H9 (cell line): ENCODE measurements at regions not wholly inside any gene's neighbourhood (a gene's known extent, or its start where the extent isn't known, plus 50 kb on each side); places are given as distances from the start of the nearest gene placed in this dataset.

Experiments
- DNase-seq: peaks from one replicate; pipeline ENCODE4 v3.0.0-alpha.2; 2017
- H2AFZ ChIP-seq: one replicate; pipeline ENCODE4 v1.6.1; 2013; ENCODE audit warnings: mild to moderate bottlenecking, low read length, control low read depth, moderate library complexity
- H2AK5ac ChIP-seq: 2 replicates; pipeline ENCODE4 v1.6.1; 2013; ENCODE audit warnings: low read length, control low read depth, mixed read lengths; ENCODE audit not compliant: insufficient read length
- H2BK120ac ChIP-seq: one replicate; pipeline ENCODE4 v1.6.1; 2013; ENCODE audit warnings: low read depth, mild to moderate bottlenecking, low read length, control low read depth, inconsistent platforms; ENCODE audit not compliant: poor library complexity, severe bottlenecking
- H2BK12ac ChIP-seq: 2 replicates; pipeline ENCODE4 v1.6.1; 2013; ENCODE audit warnings: low read length, control low read depth, mixed read lengths, low read depth; ENCODE audit not compliant: insufficient read length
- H2BK15ac ChIP-seq: 2 replicates; pipeline ENCODE4 v1.6.1; 2013; ENCODE audit warnings: low read depth, low read length, control low read depth
- H2BK20ac ChIP-seq: one replicate; pipeline ENCODE4 v1.6.1; 2013; ENCODE audit warnings: low read depth, mild to moderate bottlenecking, low read length, control low read depth, inconsistent platforms; ENCODE audit not compliant: poor library complexity, severe bottlenecking
- H2BK5ac ChIP-seq: 2 replicates; pipeline ENCODE4 v1.6.1; 2013; ENCODE audit warnings: low read length, control low read depth, mixed read lengths; ENCODE audit not compliant: insufficient read length
- H3K14ac ChIP-seq: 2 replicates; pipeline ENCODE4 v1.6.1; 2013; ENCODE audit warnings: low read length, control low read depth; ENCODE audit not compliant: insufficient read depth
- H3K18ac ChIP-seq: 2 replicates; pipeline ENCODE4 v1.6.1; 2013; ENCODE audit warnings: low read depth, mild to moderate bottlenecking, mixed read lengths, low read length, control low read depth; ENCODE audit not compliant: insufficient read length
- H3K23ac ChIP-seq: 2 replicates; pipeline ENCODE4 v1.6.1; 2013; ENCODE audit warnings: low read length, control low read depth, mixed read lengths, low read depth; ENCODE audit not compliant: insufficient read length
- H3K23me2 ChIP-seq: 2 replicates; pipeline ENCODE4 v1.6.1; 2013; ENCODE audit warnings: low read depth, mild to moderate bottlenecking, mixed read lengths, low read length, control low read depth; ENCODE audit not compliant: insufficient read length, poor library complexity, severe bottlenecking
- H3K27ac ChIP-seq: 2 replicates; pipeline ENCODE4 v1.5.1; 2013; ENCODE audit warnings: low read length, control low read depth, mixed read lengths, low read depth; ENCODE audit not compliant: insufficient read length
- H3K27me3 ChIP-seq: 2 replicates; pipeline ENCODE4 v1.6.1; 2013; ENCODE audit warnings: low read length, control low read depth, inconsistent platforms; ENCODE audit not compliant: insufficient read depth
- H3K4ac ChIP-seq: 2 replicates; pipeline ENCODE4 v1.6.1; 2013; ENCODE audit warnings: low read depth, mild to moderate bottlenecking, control low read depth, inconsistent platforms, low read length, moderate library complexity
- H3K4me1 ChIP-seq: 2 replicates; pipeline ENCODE4 v1.6.1; 2013; ENCODE audit warnings: low read length, control low read depth, inconsistent platforms; ENCODE audit not compliant: insufficient read depth
- H3K4me2 ChIP-seq: 2 replicates; pipeline ENCODE4 v1.6.1; 2013; ENCODE audit warnings: low read length, control low read depth, mixed read lengths; ENCODE audit not compliant: insufficient read length, insufficient read depth
- H3K56ac ChIP-seq: 2 replicates; pipeline ENCODE4 v1.6.1; 2013; ENCODE audit warnings: low read depth, mild to moderate bottlenecking, mixed read lengths, low read length, control low read depth; ENCODE audit not compliant: insufficient read length
- H3K79me1 ChIP-seq: 2 replicates; pipeline ENCODE4 v1.6.1; 2013; ENCODE audit warnings: low read depth, mild to moderate bottlenecking, moderate library complexity, low read length, control low read depth, inconsistent platforms; ENCODE audit not compliant: insufficient read depth, poor library complexity, severe bottlenecking
- H3K79me2 ChIP-seq: 2 replicates; pipeline ENCODE4 v1.6.1; 2013; ENCODE audit warnings: low read length, control low read depth, inconsistent platforms; ENCODE audit not compliant: insufficient read depth
- H3K9ac ChIP-seq: 2 replicates; pipeline ENCODE4 v1.6.1; 2013; ENCODE audit warnings: low read length, control low read depth, mixed read lengths; ENCODE audit not compliant: insufficient read length; ENCODE audit errors: extremely low read depth
- H3K9me3 ChIP-seq: one replicate; pipeline ENCODE4 v1.6.1; 2013; ENCODE audit warnings: low read depth, low read length, inconsistent platforms; ENCODE audit not compliant: control insufficient read depth
- H3T11ph ChIP-seq: one replicate; pipeline ENCODE4 v1.6.1; 2013; ENCODE audit warnings: mild to moderate bottlenecking, low read length, control low read depth, inconsistent platforms
- H4K20me1 ChIP-seq: one replicate; pipeline ENCODE4 v1.6.1; 2013; ENCODE audit not compliant: control insufficient read depth, insufficient read length, insufficient read depth
- H4K5ac ChIP-seq: 2 replicates; pipeline ENCODE4 v1.6.1; 2013; ENCODE audit warnings: low read depth, mild to moderate bottlenecking, mixed read lengths, low read length, control low read depth; ENCODE audit not compliant: insufficient read length
- H4K8ac ChIP-seq: replicated peaks from 2 replicates; pipeline ENCODE4 v1.6.1; 2013; ENCODE audit warnings: low read length, control low read depth, mixed read lengths, low read depth; ENCODE audit not compliant: insufficient read length
- H4K91ac ChIP-seq: 2 replicates; pipeline ENCODE4 v1.6.1; 2013; ENCODE audit warnings: low read depth, mild to moderate bottlenecking, moderate library complexity, mixed read lengths, low read length, control low read depth; ENCODE audit not compliant: insufficient read length
- H3K27ac Mint-ChIP-seq, 3 experiments: 2 replicates in 2 of 3; 3 replicates in 1 of 3; pipeline ENCODE4 v1.8.0; 2020 to 2021; ENCODE audit warnings: mixed read lengths in 3 of 3, mild to moderate bottlenecking in 1 of 3, moderate library complexity in 1 of 3
- H3K27me3 Mint-ChIP-seq: 2 replicates; pipeline ENCODE4 v1.8.0; 2021; ENCODE audit warnings: low read depth, mild to moderate bottlenecking, moderate library complexity, mixed read lengths
- H3K36me3 Mint-ChIP-seq, 3 experiments: 2 replicates in 2 of 3; 3 replicates in 1 of 3; pipeline ENCODE4 v1.8.0; 2020 to 2021; ENCODE audit warnings: low read depth in 3 of 3, mixed read lengths in 3 of 3; ENCODE audit not compliant: insufficient read depth in 1 of 3
- H3K4me1 Mint-ChIP-seq, 2 experiments: 2 replicates each; pipeline ENCODE4 v1.8.0; 2020; ENCODE audit warnings: mixed read lengths in 2 of 2
- H3K4me3 Mint-ChIP-seq, 2 experiments: 2 replicates in 1 of 2; 3 replicates in 1 of 2; pipeline ENCODE4 v1.8.0; 2020 to 2021; ENCODE audit warnings: mild to moderate bottlenecking in 2 of 2, mixed read lengths in 2 of 2, moderate library complexity in 1 of 2
- H3K9me3 Mint-ChIP-seq, 2 experiments: 2 replicates in 1 of 2; 3 replicates in 1 of 2; pipeline ENCODE4 v1.8.0; 2020; ENCODE audit warnings: mild to moderate bottlenecking in 2 of 2, mixed read lengths in 2 of 2, moderate library complexity in 1 of 2
- CTCF ChIP-seq: fragments of 200-600 bp; sonication (generic); conservative IDR thresholded peaks from 3 replicates; pipeline ENCODE4 v1.8.0; 2021; ENCODE audit warnings: antibody characterized with exemption, mild to moderate bottlenecking
- WGBS: extraction: QIAGEN DNeasy Blood & Tissue Kit; methylation state at CpG from one replicate; pipeline ENCODE4 v1.1.7; 2013; ENCODE audit warnings: missing lambda C conversion rate, low lambda C conversion rate, mixed read lengths; ENCODE audit not compliant: insufficient read length; ENCODE audit errors: extremely low coverage; 5-methylcytosine and 5-hydroxymethylcytosine counted together

DNA sequence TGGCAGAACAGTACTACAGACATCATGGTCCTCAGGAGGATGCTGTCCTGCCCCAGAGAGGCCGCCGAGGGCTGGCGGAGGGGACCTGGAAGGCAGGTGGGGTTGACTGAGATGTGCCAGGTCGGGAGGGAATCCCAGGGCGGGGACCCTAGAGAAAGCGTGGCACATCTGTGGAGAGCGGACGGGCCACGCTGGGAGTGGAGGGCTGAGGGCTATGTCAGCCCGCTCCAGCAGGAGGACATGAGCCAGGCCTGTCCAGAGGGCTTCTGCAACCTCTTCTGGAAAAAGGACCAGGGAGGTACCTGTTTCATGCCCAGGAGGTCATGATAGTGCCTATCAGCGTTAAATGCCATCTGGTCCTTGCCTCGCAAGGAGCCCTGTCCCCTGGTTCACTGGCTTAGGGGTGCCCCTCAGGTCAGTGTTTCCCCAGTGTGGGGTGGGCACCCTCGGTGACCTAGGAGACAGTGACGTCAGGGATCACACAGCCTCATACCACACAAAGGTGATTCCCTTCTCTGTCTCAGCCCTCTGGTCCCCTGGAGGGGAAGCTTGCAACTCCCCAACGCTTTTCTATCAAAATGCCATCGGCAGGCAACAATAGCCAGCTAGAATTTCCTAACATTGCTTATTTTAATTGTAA lies 103.6 kb upstream of the IER5L start:
- Histone ChIP-seq H2BK20ac (no peak overlapping the region), H3T11ph (no peak overlapping the region), H3K56ac (no peak overlapping the region), H4K20me1 (no peaks in the 10 kb centered on the region), H3K9ac (no peak overlapping the region), H2BK120ac (no peak overlapping the region), H2BK15ac (no peak overlapping the region), H2AK5ac (no peak overlapping the region), H3K79me1 (no peaks in the 10 kb centered on the region), H3K27ac (no peak overlapping the region), H2BK5ac (no peak overlapping the region), H3K23ac (no peak overlapping the region), H3K27me3 (no peaks in the 10 kb centered on the region), H2BK12ac (no peak overlapping the region), H3K23me2 (no peaks in the 10 kb centered on the region), H4K5ac (no peak overlapping the region), H3K18ac (no peak overlapping the region), H3K4me2 (no peak overlapping the region), H3K9me3 (no peaks in the 10 kb centered on the region), H2AFZ (no peak overlapping the region), H3K14ac (no peak overlapping the region), H4K91ac (no peak overlapping the region), H3K4me1 (peaks cover 5% of the 10 kb centered on the region; the same call in 1 of the 2 replicates), H3K4ac (no peak overlapping the region), H3K79me2 (no peaks in the 10 kb centered on the region), H4K8ac (no peak overlapping the region)
- Mint-ChIP-seq H3K27me3 (no peaks in the 10 kb centered on the region), H3K9me3 (no peaks in the 10 kb centered on the region; a peak in 1 of 5 replicates), H3K4me3 (no peak overlapping the region), H3K36me3 (no peaks in the 10 kb centered on the region), H3K27ac (no peak overlapping the region), H3K4me1 (peaks cover 31 to 56% of the 10 kb centered on the region in 2 experiments)
- no peak for DNase-seq
- no peak for TF ChIP-seq CTCF
- WGBS: no CpG with 5 or more reads among the region's 16 CpGs
